BJ (cell line): ENCODE measurements at regions not wholly inside any gene's neighbourhood (a gene's known extent, or its start where the extent isn't known, plus 50 kb on each side); places are given as distances from the start of the nearest gene placed in this dataset.

ENCODE experiments used
- CTCF ChIA-PET: fragments of 350-600 bp; formaldehyde crosslinking; extraction: SDS; loops from one replicate; lab custom pipeline; 2021; ENCODE audit warnings: antibody characterized with exemption, inconsistent platforms; lab: Yijun Ruan, JAX
- POLR2A ChIA-PET: fragments of 300-600 bp; sonication (Branson Sonifier 250); formaldehyde crosslinking; extraction: SDS; loops from one replicate; lab custom pipeline; 2021; ENCODE audit warnings: antibody characterized with exemption; lab: Charles Lee
- DNase-seq: peaks from one replicate; pipeline ENCODE4 v3.0.0-alpha.2; 2011; ENCODE audit warnings: low read depth
- H3K27me3 ChIP-seq: 2 replicates; pipeline ENCODE4 v1.6.0; 2011; ENCODE audit warnings: low read length; ENCODE audit not compliant: control insufficient read depth, insufficient read depth
- H3K36me3 ChIP-seq: 2 replicates; pipeline ENCODE4 v1.5.1; 2011; ENCODE audit warnings: low read length; ENCODE audit not compliant: control insufficient read depth, insufficient read depth
- H3K4me3 ChIP-seq: 2 replicates; pipeline ENCODE4 v1.5.1; 2011; ENCODE audit warnings: low read depth, mild to moderate bottlenecking, control low read depth, low read length
- TF ChIP-seq, protein P1 (sequence below): IDR thresholded peaks from 2 replicates; pipeline ENCODE4 v1.5.1; 2011; ENCODE audit warnings: low read depth, mild to moderate bottlenecking, control low read depth, inconsistent platforms, low read length, moderate library complexity; ENCODE audit not compliant: insufficient read depth

DNA sequence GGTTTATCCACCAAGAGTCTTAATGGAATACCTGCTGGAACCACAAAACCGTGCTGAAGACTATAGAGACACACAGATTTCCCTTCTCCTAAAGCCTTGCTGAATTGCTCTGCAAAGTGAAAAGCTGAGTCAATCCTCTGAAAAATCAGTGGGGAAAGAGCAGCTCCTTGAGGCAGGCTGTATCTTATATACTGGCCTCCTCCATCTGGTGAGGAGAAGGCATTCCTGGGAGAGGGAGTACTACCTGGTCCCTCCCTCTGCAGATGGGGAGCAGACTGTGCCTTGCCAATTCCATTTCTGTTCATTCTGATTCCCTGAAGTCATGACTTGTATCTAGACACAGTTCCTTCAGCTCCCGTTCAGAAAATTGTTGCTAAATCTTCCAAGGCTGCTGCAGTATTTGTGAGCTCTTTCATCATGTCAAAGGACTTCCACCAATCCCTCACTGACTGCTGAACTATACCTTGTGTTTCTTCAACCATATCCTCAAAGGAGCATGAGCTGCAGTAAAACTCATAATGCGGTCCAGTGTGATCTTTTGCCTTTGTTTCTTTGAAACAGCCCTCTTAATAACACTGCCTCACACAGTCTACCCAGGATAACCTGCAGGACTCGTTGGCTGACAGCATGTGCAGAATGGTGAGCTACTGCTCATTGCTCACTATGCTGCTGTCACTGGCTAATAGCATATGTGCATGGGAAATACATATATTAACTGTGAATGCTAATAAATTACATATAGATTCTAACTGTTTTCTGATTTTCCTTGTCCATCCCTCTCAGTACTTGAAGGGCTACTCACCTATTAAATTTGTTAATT lies 84.5 kb downstream of the FOXD1 start:
- Histone ChIP-seq H3K4me3 (no peak overlapping the region), H3K27me3 (no peaks in the 10 kb centered on the region), H3K36me3 (no peaks in the 10 kb centered on the region)
- peak; percentile 58 for DNase-seq
- CTCF ChIA-PET = interaction anchor here (0.7 to 3.0 kb wide), 11 partner anchors 8 to 148 kb away, joined by 3 to 19 read pairs (median 3); partner anchors contain the start of gene FOXD1
- POLR2A ChIA-PET = no interaction called here
- TF ChIP-seq, protein P1, sequence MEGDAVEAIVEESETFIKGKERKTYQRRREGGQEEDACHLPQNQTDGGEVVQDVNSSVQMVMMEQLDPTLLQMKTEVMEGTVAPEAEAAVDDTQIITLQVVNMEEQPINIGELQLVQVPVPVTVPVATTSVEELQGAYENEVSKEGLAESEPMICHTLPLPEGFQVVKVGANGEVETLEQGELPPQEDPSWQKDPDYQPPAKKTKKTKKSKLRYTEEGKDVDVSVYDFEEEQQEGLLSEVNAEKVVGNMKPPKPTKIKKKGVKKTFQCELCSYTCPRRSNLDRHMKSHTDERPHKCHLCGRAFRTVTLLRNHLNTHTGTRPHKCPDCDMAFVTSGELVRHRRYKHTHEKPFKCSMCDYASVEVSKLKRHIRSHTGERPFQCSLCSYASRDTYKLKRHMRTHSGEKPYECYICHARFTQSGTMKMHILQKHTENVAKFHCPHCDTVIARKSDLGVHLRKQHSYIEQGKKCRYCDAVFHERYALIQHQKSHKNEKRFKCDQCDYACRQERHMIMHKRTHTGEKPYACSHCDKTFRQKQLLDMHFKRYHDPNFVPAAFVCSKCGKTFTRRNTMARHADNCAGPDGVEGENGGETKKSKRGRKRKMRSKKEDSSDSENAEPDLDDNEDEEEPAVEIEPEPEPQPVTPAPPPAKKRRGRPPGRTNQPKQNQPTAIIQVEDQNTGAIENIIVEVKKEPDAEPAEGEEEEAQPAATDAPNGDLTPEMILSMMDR = peak; percentile 38

DNA sequence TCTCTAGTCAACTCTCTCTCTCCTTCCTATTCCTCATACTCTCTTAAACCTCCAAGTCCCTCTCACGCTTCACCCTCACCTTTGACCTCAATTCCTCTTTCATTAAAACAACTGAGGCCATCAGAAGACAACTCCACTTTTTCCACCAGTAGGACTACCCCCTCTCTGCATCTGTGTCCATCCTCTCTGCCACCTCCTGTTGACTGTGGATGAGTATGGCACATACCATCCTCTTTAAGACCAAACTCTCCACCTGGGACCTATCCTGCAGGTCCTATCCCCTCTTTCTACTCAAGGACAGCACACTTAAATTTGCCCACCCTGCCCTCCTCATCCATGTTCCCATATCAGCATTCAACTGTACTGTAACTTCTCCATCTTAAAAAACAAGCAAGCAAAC lies 89.2 kb downstream of the FOXD1 start:
- POLR2A ChIA-PET = no interaction called here
- TF ChIP-seq, protein P1 = no peak
- Histone ChIP-seq H3K27me3 (no peaks in the 10 kb centered on the region), H3K36me3 (no peaks in the 10 kb centered on the region), H3K4me3 (no peak overlapping the region)
- DNase-seq = no peak
- CTCF ChIA-PET = no interaction called here

DNA sequence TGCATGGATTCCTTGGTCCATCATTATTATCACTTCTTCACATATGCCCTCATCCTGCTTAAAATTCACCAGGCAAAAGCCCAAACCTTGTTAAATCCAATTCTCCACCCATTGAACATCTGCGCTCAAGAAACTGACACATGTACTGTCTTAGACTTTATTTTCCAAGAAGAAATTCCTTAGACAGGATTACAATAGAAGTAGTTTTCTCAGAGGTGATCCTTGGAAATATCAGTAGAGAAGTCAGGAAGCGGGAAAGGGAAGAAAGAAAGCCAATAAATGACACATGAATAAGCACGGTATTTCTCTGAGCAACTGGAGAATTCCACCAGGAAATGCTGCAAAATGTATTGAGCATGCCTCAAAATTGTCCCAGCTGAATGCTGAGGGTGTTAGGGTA lies 90.2 kb downstream of the FOXD1 start:
- DNase-seq = no peak
- POLR2A ChIA-PET = no interaction called here
- Histone ChIP-seq H3K36me3 (no peaks in the 10 kb centered on the region), H3K4me3 (no peak overlapping the region), H3K27me3 (no peaks in the 10 kb centered on the region; the same call in 1 of the 2 replicates)
- TF ChIP-seq, protein P1 = no peak
- CTCF ChIA-PET = no interaction called here

DNA sequence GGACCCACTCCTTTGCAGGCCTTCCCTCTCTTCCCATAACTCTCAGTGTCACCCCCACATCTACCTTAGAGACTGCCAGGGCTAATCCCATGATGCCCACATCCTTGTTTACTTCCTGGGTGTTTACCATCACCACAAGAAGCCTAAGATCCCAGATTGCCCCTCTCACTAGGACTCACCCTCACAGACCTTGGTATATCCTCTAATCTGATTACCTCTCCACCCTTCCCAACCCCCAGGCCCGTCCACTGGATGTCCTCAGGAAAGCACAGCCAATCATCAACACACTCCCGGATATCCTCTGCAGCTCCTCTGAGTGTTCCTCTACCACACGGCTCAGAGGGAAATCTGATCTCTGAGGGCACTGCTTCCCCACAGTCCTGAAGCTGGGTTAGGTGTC lies 91.0 kb downstream of the FOXD1 start:
- Histone ChIP-seq H3K36me3 (no peaks in the 10 kb centered on the region), H3K4me3 (no peak overlapping the region), H3K27me3 (no peaks in the 10 kb centered on the region; the same call in 1 of the 2 replicates)
- POLR2A ChIA-PET = no interaction called here
- CTCF ChIA-PET = no interaction called here
- TF ChIP-seq, protein P1 = no peak
- DNase-seq = no peak

DNA sequence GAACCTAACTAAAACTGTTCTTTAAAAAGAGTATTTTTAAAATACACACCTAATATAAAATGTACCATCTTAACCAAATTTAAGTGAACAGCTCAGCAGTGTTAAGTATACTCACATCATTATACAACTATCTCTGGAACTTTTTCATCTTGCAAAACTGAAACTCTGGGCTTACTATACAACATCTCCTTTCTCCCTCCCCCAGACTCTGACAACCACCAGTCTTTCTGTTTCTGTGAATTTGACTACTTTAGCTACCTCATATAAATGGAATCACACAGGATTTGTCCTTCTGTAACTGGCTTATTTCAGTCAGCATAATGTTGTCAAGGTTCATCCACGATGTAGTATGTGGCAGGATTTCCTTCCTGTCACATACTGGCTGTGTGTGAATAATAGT lies 93.5 kb downstream of the FOXD1 start:
- POLR2A ChIA-PET = no interaction called here
- Histone ChIP-seq H3K27me3 (no peaks in the 10 kb centered on the region; the same call in none of the 2 replicates), H3K4me3 (no peak overlapping the region), H3K36me3 (no peaks in the 10 kb centered on the region)
- CTCF ChIA-PET = interaction anchor here (0.8 to 1.5 kb wide), 3 partner anchors 64 to 139 kb away, joined by 3 to 10 read pairs (median 4); no protein-coding TSS in a partner anchor
- TF ChIP-seq, protein P1 = no peak
- no peak for DNase-seq
